ENCODE measurements at regions not wholly inside any gene's neighbourhood (a gene's known extent, or its start where the extent isn't known, plus 50 kb on each side); places are given as distances from the start of the nearest gene placed in this dataset.
"Not testable (repeated sequence)": the region's sequence is repeated elsewhere in the genome, so short reads cannot be mapped to it uniquely, and the experiment has no call there.

- H4K20me1 ChIP-seq (replicated peaks; ENCODE audit: control insufficient read depth, extremely low read depth, insufficient read depth, low read length) = no peaks in the 10 kb centered on the region
- H3K9me3 ChIP-seq (replicated peaks; ENCODE audit: control insufficient read depth, insufficient read depth, low read length) = no peaks in the 10 kb centered on the region
- dilution Hi-C loops (cut with MboI; ENCODE audit: extremely low pct_ligation_motif_present, low sequenced_read_pairs) (no loop called here), intact Hi-C loops (cut with micrococcal nuclease) (no loop called here)
- no peaks in the 10 kb centered on the region for H3K27me3 ChIP-seq (ENCODE audit: control insufficient read depth in 2 of 2, insufficient read depth in 2 of 2, low read length in 2 of 2)
- CTCF ChIA-PET = no interaction called here
- no peak for TF ChIP-seq JUN (IDR thresholded peaks at IDR 0.05; ENCODE audit: borderline replicate concordance, insufficient read depth, insufficient read length, low read depth)
- no peak for TF ChIP-seq MYC (IDR thresholded peaks at IDR 0.05; ENCODE audit: low read depth, low read length)
- TF ChIP-seq MAX (IDR thresholded peaks at IDR 0.05; ENCODE audit: insufficient read depth, insufficient read length) = no peak
- no peak for TF ChIP-seq CTCF (IDR thresholded peaks at IDR 0.05; ENCODE audit: extremely low read depth in 1 of 2, insufficient read depth in 1 of 2, low read depth in 1 of 2, low read length in 2 of 2)
- no peak for TF ChIP-seq GATA2 (IDR thresholded peaks at IDR 0.05; ENCODE audit: insufficient read depth, insufficient read length, low read depth, low read length)
- no peak for TF ChIP-seq FOS (IDR thresholded peaks at IDR 0.05; ENCODE audit: borderline replicate concordance, insufficient read depth, low read length)
- TF ChIP-seq EZH2 (IDR thresholded peaks at IDR 0.05; ENCODE audit: borderline replicate concordance, low read depth, low read length, severe bottlenecking) = no peak
- TF ChIP-seq POLR2A (IDR thresholded peaks at IDR 0.05; ENCODE audit: low read depth, low read length) = no peak
- no peak for TF ChIP-seq POLR2AphosphoS5 (IDR thresholded peaks at IDR 0.05; ENCODE audit: insufficient read depth, low read depth, low read length)
- DNase-seq (ENCODE audit: low read depth, low spot score) (no peak), FAIRE-seq (no peak)
- no TSS peak for BruUV-seq (replicated peaks)
- no peak overlapping the region for H3K27ac ChIP-seq (ENCODE audit: insufficient read depth, low read depth, low read length)
- POLR2A ChIA-PET = no interaction called here
- H3K9ac ChIP-seq (replicated peaks; ENCODE audit: extremely low read depth, insufficient read depth, low read length) = no peak overlapping the region
- no peaks in the 10 kb centered on the region for H3K9me1 ChIP-seq (replicated peaks; ENCODE audit: control insufficient read depth, extremely low read depth, insufficient read depth, low read length)
- no peaks in the 10 kb centered on the region for H3K4me1 ChIP-seq (ENCODE audit: control insufficient read depth, extremely low read depth, insufficient read depth, low read length)
- no peak overlapping the region for H2AFZ ChIP-seq (ENCODE audit: low read depth, low read length)
- H3K4me2 ChIP-seq (ENCODE audit: insufficient read depth, low read length) = no peak overlapping the region
- H3K36me3 ChIP-seq (ENCODE audit: control insufficient read depth in 2 of 2, extremely low read depth in 1 of 2, insufficient read depth in 2 of 2, low read length in 2 of 2) = no peaks in the 10 kb centered on the region
- H3K79me2 ChIP-seq (ENCODE audit: control insufficient read depth, insufficient read depth, low read length) = no peaks in the 10 kb centered on the region
- no peak overlapping the region for H3K4me3 ChIP-seq (replicated peaks in 1 of 3; ENCODE audit: insufficient read depth in 1 of 3, low read depth in 1 of 3, low read length in 3 of 3)
Observed at GRCh38 chr4:97432551-97432950, 710.7 kb downstream of the STPG2 start.

GRCh38 chr4:97437998-97438705 is 705.1 kb downstream of the STPG2 start:
- H3K36me3 ChIP-seq (ENCODE audit: control insufficient read depth in 2 of 2, extremely low read depth in 1 of 2, insufficient read depth in 2 of 2, low read length in 2 of 2); H3K4me2 ChIP-seq (ENCODE audit: insufficient read depth, low read length); H3K27me3 ChIP-seq (ENCODE audit: control insufficient read depth in 2 of 2, insufficient read depth in 2 of 2, low read length in 2 of 2); dilution Hi-C loops (cut with MboI; ENCODE audit: extremely low pct_ligation_motif_present, low sequenced_read_pairs); intact Hi-C loops (cut with micrococcal nuclease); BruUV-seq (replicated peaks); FAIRE-seq; DNase-seq (ENCODE audit: low read depth, low spot score); H3K4me1 ChIP-seq (ENCODE audit: control insufficient read depth, extremely low read depth, insufficient read depth, low read length); POLR2A ChIA-PET; H3K27ac ChIP-seq (ENCODE audit: insufficient read depth, low read depth, low read length); H4K20me1 ChIP-seq (replicated peaks; ENCODE audit: control insufficient read depth, extremely low read depth, insufficient read depth, low read length); H2AFZ ChIP-seq (ENCODE audit: low read depth, low read length); H3K79me2 ChIP-seq (ENCODE audit: control insufficient read depth, insufficient read depth, low read length); H3K9ac ChIP-seq (replicated peaks; ENCODE audit: extremely low read depth, insufficient read depth, low read length); CTCF ChIA-PET; H3K9me1 ChIP-seq (replicated peaks; ENCODE audit: control insufficient read depth, extremely low read depth, insufficient read depth, low read length); H3K9me3 ChIP-seq (replicated peaks; ENCODE audit: control insufficient read depth, insufficient read depth, low read length); H3K4me3 ChIP-seq (replicated peaks in 1 of 3; ENCODE audit: insufficient read depth in 1 of 3, low read depth in 1 of 3, low read length in 3 of 3): not testable (repeated sequence)
